Breast epithelium (tissue), 4 donors: ENCODE measurements at regions not wholly inside any gene's neighbourhood (a gene's known extent, or its start where the extent isn't known, plus 50 kb on each side); places are given as distances from the start of the nearest gene placed in this dataset.

ENCODE experiments used
- DNase-seq, 2 donors: peaks; one replicate each; pipeline ENCODE4 v3.0.0-alpha.2; 2019; ENCODE audit warnings: low spot score in 2 of 2
- H3K27ac ChIP-seq, 2 donors: fragments of 200-600 bp; sonication (generic) in 1 of 2; one replicate each; pipeline ENCODE4 v1.5.1; 2016 to 2019; ENCODE audit warnings: mild to moderate bottlenecking in 1 of 2
- H3K27me3 ChIP-seq, 2 donors: fragments of 200-600 bp; sonication (generic) in 1 of 2; one replicate each; pipeline versions ENCODE4 v1.5.1 to v1.6.0; 2017 to 2019; ENCODE audit warnings: control low read depth in 1 of 2, mild to moderate bottlenecking in 1 of 2
- H3K36me3 ChIP-seq: fragments of 200-600 bp; one replicate; pipeline ENCODE4 v1.5.1; 2019
- H3K4me1 ChIP-seq, 2 donors: fragments of 200-600 bp; sonication (generic); one replicate each; pipeline ENCODE4 v1.5.1; 2016 to 2019; ENCODE audit warnings: control low read depth in 1 of 2
- H3K4me3 ChIP-seq, 3 donors: fragments of 200-600 bp; sonication (generic); 1 replicate in 2 of 3; 2 replicates in 1 of 3; pipeline ENCODE4 v1.5.1; 2016 to 2019; ENCODE audit warnings: mild to moderate bottlenecking in 3 of 3, moderate library complexity in 2 of 3
- H3K9me3 ChIP-seq, 2 donors: fragments of 200-600 bp; sonication (generic) in 1 of 2; one replicate each; pipeline ENCODE4 v1.5.1; 2016 to 2019; ENCODE audit warnings: control low read depth in 1 of 2
- CTCF ChIP-seq, 3 donors: fragments of 450-650 bp; IDR thresholded peaks; one replicate each; pipeline ENCODE4 v1.5.1; 2016 to 2017; ENCODE audit warnings: antibody characterized with exemption in 3 of 3, mild to moderate bottlenecking in 3 of 3, moderate library complexity in 3 of 3
- POLR2A ChIP-seq: fragments of 450-650 bp; IDR thresholded peaks from one replicate; pipeline ENCODE4 v1.6.1; 2016; ENCODE audit warnings: antibody characterized with exemption, mild to moderate bottlenecking, moderate library complexity
- POLR2AphosphoS5 ChIP-seq, 3 donors: sonication (generic); formaldehyde crosslinking; IDR thresholded peaks; one replicate each; pipeline ENCODE4 v1.6.1; 2017; ENCODE audit warnings: antibody characterized with exemption in 3 of 3
- intact Hi-C: fragments of 100-400 bp; cut with DNase I; formaldehyde crosslinking; loops from one replicate; pipeline ENCODE4 v1.15.1; 2023; ENCODE audit warnings: low total_unique reads

DNA sequence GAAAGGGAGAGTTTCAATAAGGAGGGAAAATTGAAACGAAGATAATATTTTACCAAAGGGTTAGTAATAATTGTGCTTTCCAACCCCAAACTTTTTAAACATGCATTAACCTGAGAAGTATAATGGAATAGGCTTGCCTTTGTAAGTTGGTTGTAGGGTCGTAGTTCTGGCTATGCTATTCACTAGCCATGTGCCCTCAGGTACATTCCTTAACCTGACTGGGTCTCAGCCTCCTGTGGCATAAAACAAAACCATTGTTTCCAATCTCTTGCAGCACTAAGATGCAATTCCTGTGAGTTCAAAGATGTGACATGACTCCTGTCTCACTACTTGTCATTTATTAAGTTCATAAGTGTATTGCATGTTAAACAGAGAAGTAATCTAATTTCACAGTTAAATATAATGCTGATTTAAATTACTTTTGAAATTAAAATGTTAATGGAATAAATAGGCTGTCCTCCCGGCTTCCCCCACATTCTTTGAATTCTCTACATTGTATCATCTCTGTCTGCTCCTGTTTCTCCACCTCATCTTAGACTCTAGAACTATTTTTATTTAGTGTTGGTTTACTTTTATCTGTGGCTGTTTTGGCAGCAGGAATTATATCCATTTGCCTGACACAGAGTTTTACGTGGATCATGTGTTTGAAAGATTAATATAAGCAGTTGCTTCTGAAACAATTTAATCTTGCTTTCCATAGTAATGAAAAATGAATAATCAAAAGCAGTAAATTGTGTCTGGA, 216.3 kb downstream of the FAT3 start:
- no peaks in the 10 kb centered on the region for H3K4me1 ChIP-seq
- no peaks in the 10 kb centered on the region for H3K9me3 ChIP-seq
- intact Hi-C loops: no loop called here
- DNase-seq: no peak
- no peaks in the 10 kb centered on the region for H3K27me3 ChIP-seq
- H3K36me3 ChIP-seq: no peaks in the 10 kb centered on the region
- TF ChIP-seq CTCF (IDR thresholded peaks at IDR 0.05): no peak
- TF ChIP-seq POLR2AphosphoS5 (IDR thresholded peaks at IDR 0.05): no peak
- TF ChIP-seq POLR2A: no peak
- H3K27ac ChIP-seq: no peak overlapping the region
- no peak overlapping the region for H3K4me3 ChIP-seq

DNA sequence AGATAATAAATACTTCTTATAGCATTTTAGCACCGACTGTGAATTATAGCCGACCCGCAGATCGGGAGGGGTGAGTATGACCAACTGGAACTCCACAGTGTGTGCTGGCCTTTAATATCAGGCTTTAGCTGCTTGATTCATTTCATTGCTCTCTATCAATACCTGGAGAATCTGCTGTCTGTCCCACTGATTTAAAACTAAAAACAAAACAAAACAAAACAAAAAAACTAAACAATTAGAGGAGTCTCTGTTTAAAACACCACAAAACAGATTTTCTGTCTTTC, 216.8 kb downstream of the FAT3 start:
- intact Hi-C loops: no loop called here
- no peaks in the 10 kb centered on the region for H3K36me3 ChIP-seq
- no peaks in the 10 kb centered on the region for H3K9me3 ChIP-seq
- TF ChIP-seq POLR2AphosphoS5 (IDR thresholded peaks at IDR 0.05): no peak
- TF ChIP-seq POLR2A: no peak
- TF ChIP-seq CTCF (IDR thresholded peaks at IDR 0.05): no peak
- no peak overlapping the region for H3K4me3 ChIP-seq
- H3K4me1 ChIP-seq: no peaks in the 10 kb centered on the region
- no peaks in the 10 kb centered on the region for H3K27me3 ChIP-seq
- DNase-seq: no peak
- H3K27ac ChIP-seq: no peak overlapping the region

DNA sequence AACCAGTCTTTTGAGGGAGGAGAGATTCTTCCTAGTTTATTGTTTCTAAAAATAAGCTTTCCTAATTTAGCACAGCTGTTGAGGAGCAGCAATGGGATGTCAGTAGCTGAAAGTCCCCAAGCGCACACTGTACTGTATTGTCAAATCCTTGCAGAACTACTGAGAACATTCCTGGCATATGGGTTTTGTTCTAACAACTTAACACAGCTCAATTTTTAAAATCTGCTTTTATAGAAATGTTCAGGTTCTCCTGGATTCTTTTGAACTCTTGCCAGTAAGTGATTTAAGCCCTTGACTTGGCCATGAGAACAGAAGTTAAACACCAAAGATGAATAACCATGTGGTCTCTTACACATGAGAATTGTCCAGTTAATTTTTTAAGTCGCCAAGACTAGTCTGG, 218.6 kb downstream of the FAT3 start:
- Histone ChIP-seq H3K4me1 (no peaks in the 10 kb centered on the region), H3K9me3 (no peaks in the 10 kb centered on the region), H3K4me3 (no peak overlapping the region), H3K36me3 (no peaks in the 10 kb centered on the region), H3K27ac (no peak overlapping the region), H3K27me3 (no peaks in the 10 kb centered on the region)
- intact Hi-C loops: no loop called here
- TF ChIP-seq CTCF (IDR thresholded peaks at IDR 0.05) (no peak), POLR2A (no peak), POLR2AphosphoS5 (IDR thresholded peaks at IDR 0.05) (no peak)
- no peak for DNase-seq

DNA sequence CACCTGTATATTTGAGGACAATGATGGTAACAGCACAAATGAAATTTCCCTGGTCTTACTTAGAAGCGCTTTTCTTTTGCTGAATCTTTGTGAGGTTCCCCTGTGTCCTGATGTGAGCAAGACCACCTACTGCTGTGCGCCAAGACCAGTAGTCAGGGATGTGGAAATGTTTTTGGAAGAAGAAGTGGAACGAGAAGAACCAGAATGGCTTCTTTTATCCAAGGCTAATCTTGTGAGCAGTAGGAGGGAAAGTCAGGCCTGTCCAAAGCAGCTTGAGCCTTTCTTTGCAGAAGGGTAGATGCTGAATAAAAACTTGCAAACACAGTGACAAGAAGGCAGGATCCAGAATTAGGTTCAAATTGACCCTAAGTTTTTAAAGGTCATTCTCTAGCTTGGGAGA, 223.0 kb downstream of the FAT3 start:
- H3K27me3 ChIP-seq: no peaks in the 10 kb centered on the region
- DNase-seq: no peak
- H3K4me1 ChIP-seq: no peaks in the 10 kb centered on the region
- no peak overlapping the region for H3K27ac ChIP-seq
- intact Hi-C loops: no loop called here
- H3K4me3 ChIP-seq: no peak overlapping the region
- H3K9me3 ChIP-seq: no peaks in the 10 kb centered on the region
- no peak for TF ChIP-seq CTCF (IDR thresholded peaks at IDR 0.05)
- no peaks in the 10 kb centered on the region for H3K36me3 ChIP-seq

- H3K27ac ChIP-seq: no peak overlapping the region
- no peak overlapping the region for H3K4me3 ChIP-seq
- H3K4me1 ChIP-seq: no peaks in the 10 kb centered on the region
- H3K36me3 ChIP-seq: no peaks in the 10 kb centered on the region
- no peaks in the 10 kb centered on the region for H3K27me3 ChIP-seq
- H3K9me3 ChIP-seq: no peaks in the 10 kb centered on the region
- TF ChIP-seq CTCF (IDR thresholded peaks at IDR 0.05): no peak
- TF ChIP-seq POLR2A: no peak
- no peak for TF ChIP-seq POLR2AphosphoS5 (IDR thresholded peaks at IDR 0.05)
- DNase-seq: no peak
- intact Hi-C loops: no loop called here
Observed at GRCh38 chr11:92449222-92449621, 224.6 kb downstream of the FAT3 start.
